ENCODE measurements at regions not wholly inside any gene's neighbourhood (a gene's known extent, or its start where the extent isn't known, plus 50 kb on each side); places are given as distances from the start of the nearest gene placed in this dataset.

- TF ChIP-seq CTCF (IDR thresholded peaks at IDR 0.05; ENCODE audit: poor library complexity) (no peak), EZH2 (IDR thresholded peaks at IDR 0.05; ENCODE audit: borderline replicate concordance) (no peak)
These were observed 59.8 kb upstream of the FAR1 start for GRCh38 chr11:13608656-13609055.

Data from hepatocyte (in vitro differentiated cells).